ENCODE measurements at regions not wholly inside any gene's neighbourhood (a gene's known extent, or its start where the extent isn't known, plus 50 kb on each side); places are given as distances from the start of the nearest gene placed in this dataset.

DNA sequence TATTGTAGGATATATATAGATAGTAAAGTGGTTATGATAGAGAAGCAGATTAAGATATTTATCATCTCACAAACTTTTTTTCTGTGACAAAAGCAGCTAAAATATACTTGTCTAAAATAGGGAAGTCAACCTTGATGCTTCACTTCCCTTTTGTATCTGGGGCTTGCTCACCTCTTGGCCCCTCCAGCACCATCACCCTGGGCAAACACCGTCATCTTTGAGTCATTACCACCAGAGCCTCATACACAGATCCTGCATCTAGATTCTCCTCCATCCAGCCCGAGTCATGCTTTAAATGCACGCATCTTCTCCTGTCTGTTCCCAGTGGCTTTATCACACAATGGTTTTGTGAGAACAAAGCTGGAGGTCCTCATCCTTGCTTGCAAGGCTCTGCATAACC lies 1062.7 kb upstream of the EEF2KMT start:
- Histone ChIP-seq H3K27ac (no peak overlapping the region), H3K27me3 (no peaks in the 10 kb centered on the region), H3K9me3 (no peaks in the 10 kb centered on the region), H3K36me3 (no peaks in the 10 kb centered on the region), H3K4me1 (no peaks in the 10 kb centered on the region), H3K4me3 (no peak overlapping the region)
- intact Hi-C loops (cut with DNase I; ENCODE audit: low total_unique reads), result no loop called here
- no peak for TF ChIP-seq POLR2A (IDR thresholded peaks at IDR 0.05)
- TF ChIP-seq, protein P1, sequence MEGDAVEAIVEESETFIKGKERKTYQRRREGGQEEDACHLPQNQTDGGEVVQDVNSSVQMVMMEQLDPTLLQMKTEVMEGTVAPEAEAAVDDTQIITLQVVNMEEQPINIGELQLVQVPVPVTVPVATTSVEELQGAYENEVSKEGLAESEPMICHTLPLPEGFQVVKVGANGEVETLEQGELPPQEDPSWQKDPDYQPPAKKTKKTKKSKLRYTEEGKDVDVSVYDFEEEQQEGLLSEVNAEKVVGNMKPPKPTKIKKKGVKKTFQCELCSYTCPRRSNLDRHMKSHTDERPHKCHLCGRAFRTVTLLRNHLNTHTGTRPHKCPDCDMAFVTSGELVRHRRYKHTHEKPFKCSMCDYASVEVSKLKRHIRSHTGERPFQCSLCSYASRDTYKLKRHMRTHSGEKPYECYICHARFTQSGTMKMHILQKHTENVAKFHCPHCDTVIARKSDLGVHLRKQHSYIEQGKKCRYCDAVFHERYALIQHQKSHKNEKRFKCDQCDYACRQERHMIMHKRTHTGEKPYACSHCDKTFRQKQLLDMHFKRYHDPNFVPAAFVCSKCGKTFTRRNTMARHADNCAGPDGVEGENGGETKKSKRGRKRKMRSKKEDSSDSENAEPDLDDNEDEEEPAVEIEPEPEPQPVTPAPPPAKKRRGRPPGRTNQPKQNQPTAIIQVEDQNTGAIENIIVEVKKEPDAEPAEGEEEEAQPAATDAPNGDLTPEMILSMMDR (IDR thresholded peaks at IDR 0.05), result no peak
- no peak for DNase-seq

GRCh38 chr16:6157806-6158205 lies 1060.2 kb upstream of the EEF2KMT start:
- intact Hi-C loops (cut with DNase I; ENCODE audit: low total_unique reads), result no loop called here
- Histone ChIP-seq H3K27me3 (no peaks in the 10 kb centered on the region), H3K4me3 (no peak overlapping the region)

DNA sequence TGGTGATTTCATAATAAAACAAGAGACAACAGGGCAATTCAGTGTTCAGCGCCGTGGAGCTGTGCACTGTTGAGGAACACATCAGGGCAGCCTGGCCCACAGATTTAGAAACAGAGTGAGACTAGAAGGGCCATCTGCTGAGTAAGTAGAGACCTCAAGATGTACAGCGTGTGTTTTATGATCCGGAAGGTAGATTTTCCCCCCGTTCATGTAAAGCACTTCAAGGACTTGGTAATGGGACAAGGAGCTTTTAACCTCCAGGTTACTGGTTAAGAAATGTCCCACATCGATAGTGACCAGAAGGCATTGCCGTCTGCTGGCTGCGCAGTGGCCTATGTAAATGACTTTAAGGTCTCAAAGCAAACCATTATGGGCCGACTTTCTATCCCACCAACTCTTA lies 1057.7 kb upstream of the EEF2KMT start:
- TF ChIP-seq POLR2A (IDR thresholded peaks at IDR 0.05), result no peak
- TF ChIP-seq, protein P1 (IDR thresholded peaks at IDR 0.05), result no peak
- H3K27me3 ChIP-seq, result no peaks in the 10 kb centered on the region
- no peaks in the 10 kb centered on the region for H3K9me3 ChIP-seq
- intact Hi-C loops (cut with DNase I; ENCODE audit: low total_unique reads), result no loop called here
- DNase-seq, result no peak
- H3K4me1 ChIP-seq, result no peaks in the 10 kb centered on the region
- no peaks in the 10 kb centered on the region for H3K36me3 ChIP-seq
- no peak overlapping the region for H3K27ac ChIP-seq
- no peak overlapping the region for H3K4me3 ChIP-seq

More at GRCh38 chr16:6157806-6158205, 1060.2 kb upstream of the EEF2KMT start:
- no peak overlapping the region for H3K27ac ChIP-seq
- no peak for DNase-seq
- no peaks in the 10 kb centered on the region for H3K4me1 ChIP-seq
- TF ChIP-seq POLR2A (IDR thresholded peaks at IDR 0.05), result no peak
- TF ChIP-seq, protein P1 (IDR thresholded peaks at IDR 0.05), result no peak
- H3K9me3 ChIP-seq, result no peaks in the 10 kb centered on the region
- no peaks in the 10 kb centered on the region for H3K36me3 ChIP-seq

DNA sequence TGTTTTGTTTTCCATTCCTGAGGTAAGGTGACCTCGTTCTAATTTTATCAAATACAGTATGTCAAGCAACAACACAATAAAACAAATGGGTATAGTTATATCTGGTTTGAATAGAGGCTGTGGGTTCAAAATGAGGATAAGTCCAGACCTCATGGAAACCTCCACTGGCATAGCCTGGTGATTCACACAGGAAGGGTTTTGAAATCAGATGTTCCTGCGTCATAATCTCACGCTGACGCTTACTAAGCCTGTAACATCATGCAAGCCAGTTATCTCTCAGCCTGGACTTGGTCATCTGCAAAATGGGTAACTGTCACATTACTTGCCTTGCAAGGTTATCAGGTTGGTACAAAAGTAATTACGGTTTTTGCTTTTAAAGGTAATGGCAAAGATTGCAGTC lies 1056.3 kb upstream of the EEF2KMT start:
- Histone ChIP-seq H3K9me3 (no peaks in the 10 kb centered on the region), H3K4me1 (no peaks in the 10 kb centered on the region), H3K36me3 (no peaks in the 10 kb centered on the region), H3K4me3 (no peak overlapping the region), H3K27me3 (no peaks in the 10 kb centered on the region), H3K27ac (no peak overlapping the region)
- DNase-seq, result no peak
- intact Hi-C loops (cut with DNase I; ENCODE audit: low total_unique reads), result no loop called here
- no peak for TF ChIP-seq POLR2A (IDR thresholded peaks at IDR 0.05)
- TF ChIP-seq, protein P1 (IDR thresholded peaks at IDR 0.05), result no peak

DNA sequence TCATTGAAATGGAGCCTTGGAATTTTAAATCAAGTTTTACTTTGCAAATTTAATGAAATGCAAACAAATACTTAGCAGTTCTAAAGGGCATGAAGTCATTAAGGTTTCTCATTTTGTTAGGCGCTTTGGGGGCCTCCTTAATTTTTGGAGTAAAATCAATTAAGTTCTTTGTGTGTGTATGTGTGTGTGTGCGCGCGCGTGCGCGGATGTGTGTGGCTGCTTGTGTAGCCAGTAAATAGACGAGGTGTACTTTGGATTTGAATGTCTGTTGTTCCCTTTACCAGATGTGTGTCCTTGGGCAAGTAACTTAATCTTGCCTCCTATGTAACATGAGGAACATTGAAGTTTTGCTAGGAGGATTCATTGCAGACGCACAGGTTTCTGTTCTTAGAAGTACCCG lies 1051.4 kb upstream of the EEF2KMT start:
- intact Hi-C loops (cut with DNase I; ENCODE audit: low total_unique reads), result no loop called here
- TF ChIP-seq, protein P1 (IDR thresholded peaks at IDR 0.05), result no peak
- no peak for TF ChIP-seq POLR2A (IDR thresholded peaks at IDR 0.05)
- Histone ChIP-seq H3K9me3 (no peaks in the 10 kb centered on the region), H3K4me1 (no peaks in the 10 kb centered on the region), H3K27me3 (no peaks in the 10 kb centered on the region), H3K36me3 (no peaks in the 10 kb centered on the region), H3K27ac (no peak overlapping the region), H3K4me3 (no peak overlapping the region)
- no peak for DNase-seq

Data from uterus (tissue), 3 donors.